AG20443 (cell line): ENCODE measurements at regions not wholly inside any gene's neighbourhood (a gene's known extent, or its start where the extent isn't known, plus 50 kb on each side); places are given as distances from the start of the nearest gene placed in this dataset.
A peak's percentile ranks its signal among the peaks of the same experiment; 100 is the strongest.

Experiments used
- DNase-seq: peaks from one replicate; pipeline ENCODE4 v3.0.0; 2012; ENCODE audit warnings: low spot score, mixed read lengths

GRCh38 chr4:104795264-104795939, 300.7 kb upstream of the CXXC4 start:
- DNase-seq, result no peak

DNA sequence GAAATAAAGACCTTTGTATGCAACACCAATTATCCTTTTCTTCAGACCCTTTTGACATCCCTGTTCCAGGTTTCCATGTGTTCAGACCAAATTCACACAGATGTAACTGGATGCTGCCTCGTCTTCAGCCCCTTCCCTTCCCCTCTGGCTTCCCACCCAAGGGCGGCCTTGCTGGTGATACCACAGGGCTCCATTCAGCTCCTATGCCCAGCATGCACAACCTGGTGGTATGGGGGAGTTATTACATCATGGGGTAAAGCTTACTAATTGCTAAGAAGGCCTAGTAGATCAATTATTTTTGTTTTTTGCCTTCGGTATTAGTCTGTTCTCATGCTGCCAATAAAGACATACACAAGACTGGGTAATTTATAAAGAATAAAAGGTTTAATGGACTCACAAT, 317.0 kb upstream of the CXXC4 start:
- DNase-seq, result no peak

DNA sequence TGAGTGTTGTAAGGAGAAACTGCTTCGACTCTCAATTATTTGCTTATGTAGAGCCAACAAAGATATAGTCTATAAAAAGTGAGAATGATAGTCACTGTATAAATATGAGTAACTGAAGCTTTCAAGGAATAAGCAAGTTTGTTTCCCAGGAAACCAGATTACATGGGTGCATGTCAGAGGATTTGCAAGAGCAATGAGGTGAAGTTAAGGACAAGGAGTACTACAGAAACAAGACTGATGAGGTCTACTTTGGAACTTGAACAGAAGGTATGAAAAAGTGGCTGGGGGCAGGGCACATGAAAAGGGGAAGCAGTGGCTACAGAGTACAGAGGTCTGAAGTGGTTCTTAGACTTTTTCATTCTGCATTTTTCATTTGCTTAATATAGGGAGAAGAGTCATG, 321.0 kb upstream of the CXXC4 start:
- no peak for DNase-seq

GRCh38 chr4:104818579-104818978, 323.9 kb upstream of the CXXC4 start:
- no peak for DNase-seq

DNA sequence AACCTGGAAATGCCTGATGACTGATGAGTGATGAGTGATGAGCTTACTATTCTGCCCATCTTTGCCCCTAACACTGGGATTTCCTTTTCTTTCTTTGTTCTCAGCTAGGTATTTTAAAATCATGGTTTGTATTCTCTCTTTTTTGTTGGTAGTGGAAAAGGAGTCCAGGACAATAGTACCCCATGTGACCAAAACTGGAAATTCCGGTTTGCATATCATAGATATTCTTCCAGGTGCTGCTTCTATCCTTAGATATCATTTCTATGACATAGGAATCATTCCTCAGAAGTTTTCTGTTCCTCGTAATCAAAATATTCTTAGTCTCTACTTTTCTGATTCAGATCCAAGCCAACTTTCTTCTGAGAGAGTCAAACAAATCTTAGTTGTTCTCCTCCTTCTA, 320.5 kb upstream of the TET2 start:
- no peak for DNase-seq

- no peak for DNase-seq
Observed at GRCh38 chr4:104829761-104830160, 316.9 kb upstream of the TET2 start.

DNA sequence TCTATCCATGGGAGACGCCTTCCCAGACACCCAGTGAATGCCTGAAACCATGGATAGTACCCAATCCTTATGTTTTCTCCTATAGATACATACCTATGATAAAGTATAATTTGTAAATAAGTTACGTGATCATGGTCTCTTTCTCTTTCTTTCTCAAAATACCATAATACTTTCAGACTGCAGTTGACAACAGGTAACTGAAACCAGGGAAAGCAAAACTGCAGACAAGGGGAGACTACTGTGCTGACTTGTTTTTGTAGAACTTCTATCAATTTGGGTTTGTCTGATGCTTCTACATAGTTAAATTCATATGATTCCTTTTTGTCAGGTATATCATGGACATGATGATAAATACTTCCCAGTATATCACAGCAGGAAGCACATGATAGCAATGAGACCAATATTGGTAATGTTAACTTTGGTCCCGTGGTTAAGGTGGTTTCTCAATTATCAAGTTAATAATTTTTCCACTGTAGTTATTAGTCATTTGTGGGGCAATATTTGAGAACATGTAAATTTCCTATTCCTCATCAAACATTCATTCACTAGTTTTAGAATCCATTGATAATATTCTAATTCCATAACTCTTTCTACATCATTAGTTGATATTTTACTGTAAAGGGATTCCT, 298.0 kb upstream of the TET2 start:
- no peak for DNase-seq

DNA sequence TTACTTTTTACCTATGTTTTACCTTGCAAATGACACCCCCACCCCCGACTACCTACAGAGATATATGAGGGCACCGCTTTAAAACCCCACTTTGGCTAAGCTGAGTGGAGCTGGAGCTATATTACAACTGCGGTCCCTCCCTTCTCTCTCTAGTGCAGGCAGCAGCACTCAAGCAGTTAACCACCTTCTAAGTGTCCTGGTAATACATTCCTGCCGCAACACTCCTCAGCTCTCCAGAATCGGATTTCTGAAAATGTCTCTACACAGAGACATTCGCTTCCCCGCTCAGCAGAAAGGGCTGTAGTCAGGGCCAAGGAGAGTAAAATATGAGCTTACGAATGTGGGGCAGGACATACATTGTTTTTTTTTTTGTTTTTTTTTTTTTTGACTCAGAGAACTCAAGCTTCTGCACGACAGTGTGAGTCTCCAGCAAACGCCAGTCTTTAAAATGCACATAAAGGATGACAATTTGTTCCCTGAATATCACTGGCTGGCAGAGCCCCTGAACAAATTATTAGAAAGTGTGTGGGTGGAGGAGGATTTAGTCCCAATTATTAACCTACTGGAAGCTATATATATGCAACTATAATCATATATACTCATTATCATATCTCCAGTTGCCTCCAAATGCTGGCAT, 287.0 kb upstream of the TET2 start:
- no peak for DNase-seq

- DNase-seq, result peak; percentile 58
Observed at GRCh38 chr4:104860238-104861123, 286.2 kb upstream of the TET2 start.

- DNase-seq, result no peak
Observed at GRCh38 chr4:104866809-104867208, 279.9 kb upstream of the TET2 start.

GRCh38 chr4:104868533-104868932, 278.1 kb upstream of the TET2 start:
- no peak for DNase-seq

GRCh38 chr4:104868958-104869357, 277.7 kb upstream of the TET2 start:
- DNase-seq, result no peak

DNA sequence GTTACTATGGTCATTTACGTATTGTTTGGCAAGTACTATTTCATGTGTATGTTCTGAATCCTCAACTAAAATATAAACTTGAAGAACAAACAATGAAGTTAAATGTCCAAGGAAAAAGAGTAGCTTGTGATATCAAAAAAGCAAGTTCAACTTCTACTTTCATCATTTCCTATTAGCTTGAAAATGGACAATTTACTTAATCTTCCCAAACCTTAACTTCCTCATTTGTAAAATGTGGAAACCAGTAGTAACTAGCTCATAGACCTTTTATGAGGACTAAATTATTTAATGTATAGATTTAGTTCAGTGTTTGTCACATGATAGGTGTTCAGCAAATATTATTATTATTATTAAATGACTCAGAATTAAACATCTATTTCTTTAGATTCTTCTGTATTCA, 276.8 kb upstream of the TET2 start:
- DNase-seq, result no peak

- DNase-seq, result no peak
Observed at GRCh38 chr4:104870495-104871233, 276.0 kb upstream of the TET2 start.

GRCh38 chr4:104878936-104879335, 267.7 kb upstream of the TET2 start:
- no peak for DNase-seq

DNA sequence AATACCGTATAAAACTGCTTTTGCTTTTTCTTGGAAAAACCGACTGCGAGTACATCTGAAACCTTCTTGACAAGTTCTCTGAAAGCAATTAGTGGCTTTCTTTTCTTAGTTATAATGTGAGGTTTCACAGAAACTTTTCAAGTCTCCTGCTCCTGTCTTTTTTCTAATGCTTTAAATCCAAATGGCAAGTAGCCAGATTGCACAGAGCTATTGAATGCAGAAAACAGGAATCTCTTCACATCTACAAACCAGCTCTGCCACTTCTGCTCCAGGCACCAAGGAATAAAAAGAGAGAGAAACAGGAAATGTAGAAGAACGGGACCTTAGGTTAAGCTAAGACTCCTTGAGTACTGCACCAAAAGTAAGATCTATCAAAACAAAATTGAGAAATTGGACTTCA, 267.3 kb upstream of the TET2 start:
- no peak for DNase-seq

DNA sequence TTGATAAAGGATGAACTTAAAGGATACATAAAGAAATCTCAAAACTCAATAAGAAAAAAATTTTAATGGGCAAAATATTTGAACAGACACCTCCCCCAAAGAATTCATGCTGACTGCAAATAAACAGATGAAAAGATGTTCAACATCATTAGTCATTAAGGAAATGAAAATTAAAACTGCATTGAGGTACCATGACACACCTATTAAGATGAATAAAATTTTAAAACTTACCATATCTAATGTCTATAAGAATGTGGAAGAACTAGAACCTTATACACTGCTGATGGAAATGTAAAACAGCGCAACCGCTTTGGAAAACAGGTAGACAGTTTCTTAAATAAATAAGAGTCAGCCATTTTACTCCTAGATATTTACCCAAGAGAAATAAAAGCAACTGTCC, 266.8 kb upstream of the TET2 start:
- DNase-seq, result no peak

DNA sequence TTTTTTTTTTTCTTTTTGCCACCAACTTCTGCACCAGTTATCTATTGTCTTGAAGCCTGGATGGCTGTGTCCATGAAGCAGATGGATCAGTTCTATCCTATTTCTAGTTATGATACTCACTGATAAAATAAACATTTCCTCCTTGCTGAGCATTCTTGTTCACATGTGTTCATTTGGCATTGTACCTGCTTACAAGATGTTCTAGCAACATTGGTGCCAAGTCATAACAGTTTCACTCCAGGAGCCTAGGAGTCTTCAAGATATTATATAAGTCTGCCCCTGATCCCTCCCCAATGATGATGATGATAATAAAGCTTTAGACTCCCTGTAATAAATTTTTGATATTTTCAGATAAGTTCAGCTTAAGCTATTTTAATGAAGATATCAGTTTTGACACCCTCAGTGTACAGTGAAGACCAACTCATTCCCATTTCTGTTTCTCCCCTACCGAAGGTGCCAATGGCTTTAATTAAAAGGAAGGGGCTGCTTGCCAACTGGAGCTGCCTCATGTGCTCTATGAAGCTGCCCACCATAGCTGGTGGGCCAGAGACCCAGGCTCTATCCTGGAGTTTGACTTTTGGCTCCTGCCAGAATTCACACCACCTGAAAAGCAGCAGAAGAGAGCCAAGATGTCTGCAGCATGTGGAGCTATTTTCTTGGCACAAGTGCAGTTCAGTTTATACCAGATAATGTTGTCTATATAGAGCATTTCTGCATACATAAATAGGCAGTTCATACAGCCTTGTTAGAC, 265.4 kb upstream of the TET2 start:
- no peak for DNase-seq

- no peak for DNase-seq
Observed at GRCh38 chr4:104890598-104891275, 255.9 kb upstream of the TET2 start.
